ENCODE measurements at regions not wholly inside any gene's neighbourhood (a gene's known extent, or its start where the extent isn't known, plus 50 kb on each side); places are given as distances from the start of the nearest gene placed in this dataset.
A peak's percentile ranks its signal among the peaks of the same experiment; 100 is the strongest.

GRCh38 chr20:40961686-40962640, 66.7 kb upstream of the TOP1 start:
- no peak for DNase-seq

- DNase-seq = peak; percentile 37
Observed at GRCh38 chr20:40962733-40963504, 65.7 kb upstream of the TOP1 start.

- no peak for DNase-seq
Observed at GRCh38 chr20:40963505-40963845, 65.1 kb upstream of the TOP1 start.

GRCh38 chr20:40965671-40966070, 63.0 kb upstream of the TOP1 start:
- no peak for DNase-seq

- DNase-seq = no peak
Observed at GRCh38 chr20:40966103-40966502, 62.5 kb upstream of the TOP1 start.

- no peak for DNase-seq
Observed at GRCh38 chr20:40966516-40967185, 62.0 kb upstream of the TOP1 start.

GRCh38 chr20:40967700-40968099, 60.9 kb upstream of the TOP1 start:
- no peak for DNase-seq

- DNase-seq = peak; percentile 18
Observed at GRCh38 chr20:40968816-40969562, 59.6 kb upstream of the TOP1 start.

- DNase-seq = no peak
Observed at GRCh38 chr20:40970218-40970617, 58.4 kb upstream of the TOP1 start.

- no peak for DNase-seq
Observed at GRCh38 chr20:40977218-40977617, 51.4 kb upstream of the TOP1 start.

- DNase-seq = no peak
Observed at GRCh38 chr20:40978761-40979160, 49.9 kb upstream of the TOP1 start.
